H1 (cell line): ENCODE measurements at regions not wholly inside any gene's neighbourhood (a gene's known extent, or its start where the extent isn't known, plus 50 kb on each side); places are given as distances from the start of the nearest gene placed in this dataset.

Source experiments
- CTCF ChIA-PET: fragments of 300-600 bp; sonication (Branson Sonifier 250); formaldehyde crosslinking; loops from one replicate; lab custom pipeline; 2021; ENCODE audit not compliant: partially characterized antibody; lab: Charles Lee
- POLR2A ChIA-PET: fragments of 300-600 bp; sonication (Branson Sonifier 250); formaldehyde crosslinking; loops from one replicate; lab custom pipeline; 2021; ENCODE audit warnings: inconsistent platforms; ENCODE audit not compliant: partially characterized antibody; lab: Charles Lee
- DNase-seq, 2 experiments: peaks; one replicate each; pipeline versions ENCODE4 v3.0.0 to v3.0.0-alpha.2; 2010 to 2022; ENCODE audit warnings: low spot score in 2 of 2, low read depth in 1 of 2, mixed read lengths in 1 of 2
- FAIRE-seq: peaks from 2 replicates; lab custom pipeline; 2011; peaks lifted over from hg19 to GRCh38; lab: Jason Lieb, UNC
- H2AFZ ChIP-seq: 2 replicates; pipeline ENCODE4 v1.8.1; 2012; ENCODE audit warnings: low read length, inconsistent platforms
- H2AK5ac ChIP-seq: 2 replicates; pipeline ENCODE4 v1.6.1; 2013; ENCODE audit warnings: low read depth, low read length
- H2BK120ac ChIP-seq: replicated peaks from 2 replicates; pipeline ENCODE3; 2013; ENCODE audit warnings: low read depth, low read length, inconsistent platforms
- H2BK12ac ChIP-seq: 2 replicates; pipeline ENCODE4 v1.6.1; 2013; ENCODE audit warnings: low read depth, low read length
- H2BK15ac ChIP-seq: 2 replicates; pipeline ENCODE4 v1.6.1; 2013; ENCODE audit warnings: low read length
- H2BK20ac ChIP-seq: 2 replicates; pipeline ENCODE4 v1.6.1; 2013; ENCODE audit warnings: low read length
- H2BK5ac ChIP-seq: 2 replicates; pipeline ENCODE4 v1.6.1; 2013; ENCODE audit warnings: low read depth, low read length
- H3K14ac ChIP-seq: 2 replicates; pipeline ENCODE4 v1.6.1; 2013; ENCODE audit warnings: inconsistent platforms; ENCODE audit not compliant: insufficient read length
- H3K18ac ChIP-seq: 2 replicates; pipeline ENCODE4 v1.6.1; 2013; ENCODE audit warnings: low read length; ENCODE audit errors: extremely low read depth
- H3K23ac ChIP-seq: 2 replicates; pipeline ENCODE4 v1.6.1; 2013; ENCODE audit warnings: inconsistent platforms; ENCODE audit not compliant: insufficient read length
- H3K23me2 ChIP-seq: 2 replicates; pipeline ENCODE4 v1.6.1; 2013; ENCODE audit warnings: low read depth, low read length
- H3K27ac ChIP-seq: 2 replicates; pipeline ENCODE4 v1.6.1; 2011; ENCODE audit warnings: low read depth, low read length, inconsistent platforms
- H3K27me3 ChIP-seq, 4 experiments: replicated peaks in 1 of 4; 1 replicate in 1 of 4; 2 replicates in 3 of 4; pipeline versions ENCODE4 v1.6.1 to v1.8.1; 2011 to 2013; ENCODE audit warnings: low read length in 3 of 4, mild to moderate bottlenecking in 3 of 4, inconsistent platforms in 2 of 4, mixed read lengths in 2 of 4, moderate library complexity in 1 of 4; ENCODE audit not compliant: control insufficient read depth in 3 of 4, insufficient read depth in 3 of 4; ENCODE audit errors: extremely low read depth in 1 of 4
- H3K36me3 ChIP-seq, 4 experiments: 2 replicates each; pipeline versions ENCODE4 v1.6.1 to v1.8.1; 2011 to 2013; ENCODE audit warnings: mild to moderate bottlenecking in 4 of 4, low read length in 3 of 4, moderate library complexity in 2 of 4, control low read depth in 1 of 4, inconsistent platforms in 1 of 4; ENCODE audit not compliant: insufficient read depth in 4 of 4, control insufficient read depth in 2 of 4
- H3K4ac ChIP-seq: replicated peaks from 2 replicates; pipeline ENCODE3; 2013; ENCODE audit warnings: low read length, low read depth, mixed read lengths, inconsistent platforms; ENCODE audit not compliant: insufficient read length
- H3K4me1 ChIP-seq, 4 experiments: replicated peaks in 1 of 4; 1 replicate in 1 of 4; 2 replicates in 3 of 4; pipeline versions ENCODE4 v1.6.1 to v1.8.1; 2011 to 2013; ENCODE audit warnings: low read length in 3 of 4, inconsistent platforms in 2 of 4, mixed read lengths in 1 of 4; ENCODE audit not compliant: insufficient read depth in 4 of 4, control insufficient read depth in 3 of 4
- H3K4me2 ChIP-seq, 2 experiments: 2 replicates each; pipeline versions ENCODE4 v1.6.1 to v1.8.1; 2011 to 2013; ENCODE audit warnings: low read depth in 2 of 2, low read length in 2 of 2, control low read depth in 1 of 2, inconsistent platforms in 1 of 2, mild to moderate bottlenecking in 1 of 2; ENCODE audit not compliant: insufficient read depth in 1 of 2
- H3K4me3 ChIP-seq, 4 experiments: fragments of 200-600, 300-600 bp in 1 of 4; sonication (generic), shearing (Covaris generic), sonication (Bioruptor Twin) in 1 of 4; 2 replicates each; pipeline versions ENCODE4 v1.5.1 to v1.8.1; 2011 to 2016; ENCODE audit warnings: low read length in 4 of 4, low read depth in 3 of 4, control low read depth in 2 of 4, inconsistent platforms in 2 of 4, mild to moderate bottlenecking in 2 of 4, mixed read lengths in 1 of 4, moderate library complexity in 1 of 4; ENCODE audit not compliant: insufficient read depth in 2 of 4; ENCODE audit errors: extremely low read depth in 1 of 4
- H3K56ac ChIP-seq: replicated peaks from 2 replicates; pipeline ENCODE3; 2013; ENCODE audit warnings: low read depth, mild to moderate bottlenecking, mixed read lengths, low read length, inconsistent platforms; ENCODE audit not compliant: insufficient read length
- H3K79me1 ChIP-seq: 2 replicates; pipeline ENCODE4 v1.6.1; 2013; ENCODE audit warnings: low read depth, low read length, control low read depth
- H3K79me2 ChIP-seq, 2 experiments: 2 replicates each; pipeline versions ENCODE4 v1.6.1 to v1.8.1; 2012 to 2013; ENCODE audit warnings: low read length in 2 of 2, mild to moderate bottlenecking in 2 of 2, inconsistent platforms in 1 of 2; ENCODE audit not compliant: insufficient read depth in 2 of 2, control insufficient read depth in 1 of 2
- H3K9ac ChIP-seq, 4 experiments: replicated peaks in 1 of 4; 1 replicate in 1 of 4; 2 replicates in 3 of 4; pipeline versions ENCODE4 v1.6.1 to v1.8.1; 2011 to 2013; ENCODE audit warnings: low read depth in 3 of 4, low read length in 3 of 4, control low read depth in 2 of 4, mild to moderate bottlenecking in 2 of 4, moderate library complexity in 2 of 4, inconsistent platforms in 1 of 4; ENCODE audit errors: extremely low read depth in 1 of 4
- H3K9me3 ChIP-seq, 2 experiments: 2 replicates each; pipeline versions ENCODE4 v1.6.1 to v1.8.1; 2012 to 2013; ENCODE audit warnings: mild to moderate bottlenecking in 2 of 2, moderate library complexity in 2 of 2, control low read depth in 1 of 2, inconsistent platforms in 1 of 2, low read depth in 1 of 2, low read length in 1 of 2, mixed read lengths in 1 of 2; ENCODE audit not compliant: insufficient read depth in 2 of 2
- H4K20me1 ChIP-seq, 2 experiments: replicated peaks in 1 of 2; 2 replicates each; pipeline versions ENCODE3 to v1.8.1; 2011 to 2013; ENCODE audit warnings: inconsistent platforms in 2 of 2, low read length in 2 of 2, mild to moderate bottlenecking in 1 of 2; ENCODE audit not compliant: insufficient read depth in 2 of 2, control insufficient read depth in 1 of 2
- H4K5ac ChIP-seq: 2 replicates; pipeline ENCODE4 v1.6.1; 2013; ENCODE audit warnings: low read length, low read depth, mixed read lengths, inconsistent platforms; ENCODE audit not compliant: insufficient read length
- H4K8ac ChIP-seq: 2 replicates; pipeline ENCODE4 v1.8.0; 2013; ENCODE audit warnings: mild to moderate bottlenecking, moderate library complexity, low read length, inconsistent platforms; ENCODE audit not compliant: insufficient read depth; ENCODE audit errors: extremely low read depth
- H4K91ac ChIP-seq: replicated peaks from 2 replicates; pipeline ENCODE3; 2013; ENCODE audit warnings: low read length, mixed read lengths, inconsistent platforms; ENCODE audit not compliant: insufficient read length
- RFX5 ChIP-seq: IDR thresholded peaks from 2 replicates; pipeline ENCODE4 v1.6.1; 2011; ENCODE audit warnings: low read depth, low read length, improper control_type of control experiment, borderline replicate concordance
- SIX5 ChIP-seq: IDR thresholded peaks from 2 replicates; pipeline ENCODE4 v1.6.1; 2011; ENCODE audit warnings: mild to moderate bottlenecking, low read depth, low read length
- WGBS, 2 experiments: shearing (Covaris generic) in 1 of 2; methylation state at CpG; one replicate each; pipeline versions ENCODE4 v1.1.6 to v1.1.7; 2013 to 2015; ENCODE audit warnings: low lambda C conversion rate in 2 of 2, mixed read lengths in 2 of 2, inconsistent platforms in 1 of 2, low coverage in 1 of 2, missing lambda C conversion rate in 1 of 2; ENCODE audit not compliant: insufficient replicate concordance in 2 of 2, insufficient coverage in 1 of 2, insufficient read length in 1 of 2; ENCODE audit errors: extremely low coverage in 1 of 2, missing lambda C conversion rate in 1 of 2; 5-methylcytosine and 5-hydroxymethylcytosine counted together

- CTCF ChIA-PET = no interaction called here
- POLR2A ChIA-PET = no interaction called here
- TF ChIP-seq SIX5 (no peak), RFX5 (no peak)
- TF ChIP-seq, all 59 proteins: peak for 0
- 100% methylated on average over 1 of the region's 1 CpG; no CpG with 5 or more reads in 1 of the 2 experiments for WGBS, 2 experiments
- H3K14ac ChIP-seq = no peak overlapping the region
- H4K20me1 ChIP-seq = no peaks in the 10 kb centered on the region
- no peak overlapping the region for H3K4ac ChIP-seq
- H4K91ac ChIP-seq = no peak overlapping the region
- H4K8ac ChIP-seq = no peak overlapping the region
- H3K4me2 ChIP-seq = no peak overlapping the region
- H3K4me3 ChIP-seq = no peak overlapping the region
- no peak overlapping the region for H2BK120ac ChIP-seq
- H2BK20ac ChIP-seq = no peak overlapping the region
- no peak overlapping the region for H3K27ac ChIP-seq
- no peak overlapping the region for H2AK5ac ChIP-seq
- no peaks in the 10 kb centered on the region for H3K79me2 ChIP-seq
- H3K9ac ChIP-seq = no peak overlapping the region
- H3K27me3 ChIP-seq = no peaks in the 10 kb centered on the region
- no peaks in the 10 kb centered on the region for H3K36me3 ChIP-seq
- no peak overlapping the region for H3K23ac ChIP-seq
- H2BK5ac ChIP-seq = no peak overlapping the region
- no peak overlapping the region for H2AFZ ChIP-seq
- no peak overlapping the region for H4K5ac ChIP-seq
- no peak overlapping the region for H2BK15ac ChIP-seq
- H3K23me2 ChIP-seq = no peaks in the 10 kb centered on the region
- no peak for DNase-seq
- H3K9me3 ChIP-seq = peaks cover 0 to 3% of the 10 kb centered on the region in 2 experiments; a peak in 2 of 4 replicates
- H3K4me1 ChIP-seq = no peaks in the 10 kb centered on the region
- H3K56ac ChIP-seq = no peak overlapping the region
- no peak overlapping the region for H3K18ac ChIP-seq
- no peak for FAIRE-seq
- no peak overlapping the region for H2BK12ac ChIP-seq
- H3K79me1 ChIP-seq = no peaks in the 10 kb centered on the region
Observed at GRCh38 chr9:13500034-13500433, 220.5 kb upstream of the MPDZ start.
